Endothelial cell of umbilical vein (primary cell): ENCODE measurements at regions not wholly inside any gene's neighbourhood (a gene's known extent, or its start where the extent isn't known, plus 50 kb on each side); places are given as distances from the start of the nearest gene placed in this dataset.
"Not testable (repeated sequence)": the region's sequence is repeated elsewhere in the genome, so short reads cannot be mapped to it uniquely, and the experiment has no call there.

Experiments
- EZH2 ChIP-seq: IDR thresholded peaks from 2 replicates; pipeline ENCODE4 v1.6.1; 2012; ENCODE audit warnings: borderline replicate concordance, low read depth, mild to moderate bottlenecking, moderate library complexity, low read length, inconsistent platforms; ENCODE audit not compliant: severe bottlenecking
- FOS ChIP-seq: IDR thresholded peaks from 2 replicates; pipeline ENCODE4 v1.6.1; 2011; ENCODE audit warnings: mild to moderate bottlenecking, low read length, moderate library complexity, borderline replicate concordance; ENCODE audit not compliant: insufficient read depth
- GATA2 ChIP-seq: IDR thresholded peaks from 2 replicates; pipeline ENCODE4 v1.7.0; 2011; ENCODE audit warnings: low read depth, mild to moderate bottlenecking, moderate library complexity, mixed read lengths, low read length; ENCODE audit not compliant: insufficient read length, insufficient read depth
- JUN ChIP-seq: IDR thresholded peaks from 2 replicates; pipeline ENCODE4 v1.6.1; 2011; ENCODE audit warnings: borderline replicate concordance, low read depth; ENCODE audit not compliant: insufficient read length, insufficient read depth
- MYC ChIP-seq: IDR thresholded peaks from one replicate; pipeline ENCODE4 v1.6.1; 2011; ENCODE audit warnings: mild to moderate bottlenecking, low read depth, low read length
- POLR2A ChIP-seq: IDR thresholded peaks from 2 replicates; pipeline ENCODE4 v1.6.1; 2012; ENCODE audit warnings: low read depth, mild to moderate bottlenecking, control low read depth, low read length
- POLR2AphosphoS5 ChIP-seq: IDR thresholded peaks from 2 replicates; pipeline ENCODE4 v1.6.1; 2012; ENCODE audit warnings: low read depth, mild to moderate bottlenecking, control low read depth, low read length, moderate library complexity; ENCODE audit not compliant: insufficient read depth
- TF ChIP-seq, protein P1 (sequence below), 2 donors: IDR thresholded peaks; 1 replicate in 1 of 2; 2 replicates in 1 of 2; pipeline ENCODE4 v1.5.1; 2011; ENCODE audit warnings: low read length in 2 of 2, mild to moderate bottlenecking in 2 of 2, moderate library complexity in 2 of 2, control low read depth in 1 of 2, inconsistent platforms in 1 of 2, low read depth in 1 of 2; ENCODE audit not compliant: insufficient read depth in 1 of 2; ENCODE audit errors: extremely low read depth in 1 of 2
- TF ChIP-seq, protein P2 (sequence below): IDR thresholded peaks from 2 replicates; pipeline ENCODE4 v1.6.1; 2011; ENCODE audit not compliant: insufficient read depth, insufficient read length

GRCh38 chr12:131285905-131286295, 332.2 kb downstream of the ADGRD1 start:
- TF ChIP-seq JUN, MYC, POLR2A, POLR2AphosphoS5, EZH2, FOS, GATA2: not testable (repeated sequence)
- TF ChIP-seq, protein P1, sequence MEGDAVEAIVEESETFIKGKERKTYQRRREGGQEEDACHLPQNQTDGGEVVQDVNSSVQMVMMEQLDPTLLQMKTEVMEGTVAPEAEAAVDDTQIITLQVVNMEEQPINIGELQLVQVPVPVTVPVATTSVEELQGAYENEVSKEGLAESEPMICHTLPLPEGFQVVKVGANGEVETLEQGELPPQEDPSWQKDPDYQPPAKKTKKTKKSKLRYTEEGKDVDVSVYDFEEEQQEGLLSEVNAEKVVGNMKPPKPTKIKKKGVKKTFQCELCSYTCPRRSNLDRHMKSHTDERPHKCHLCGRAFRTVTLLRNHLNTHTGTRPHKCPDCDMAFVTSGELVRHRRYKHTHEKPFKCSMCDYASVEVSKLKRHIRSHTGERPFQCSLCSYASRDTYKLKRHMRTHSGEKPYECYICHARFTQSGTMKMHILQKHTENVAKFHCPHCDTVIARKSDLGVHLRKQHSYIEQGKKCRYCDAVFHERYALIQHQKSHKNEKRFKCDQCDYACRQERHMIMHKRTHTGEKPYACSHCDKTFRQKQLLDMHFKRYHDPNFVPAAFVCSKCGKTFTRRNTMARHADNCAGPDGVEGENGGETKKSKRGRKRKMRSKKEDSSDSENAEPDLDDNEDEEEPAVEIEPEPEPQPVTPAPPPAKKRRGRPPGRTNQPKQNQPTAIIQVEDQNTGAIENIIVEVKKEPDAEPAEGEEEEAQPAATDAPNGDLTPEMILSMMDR (IDR thresholded peaks at IDR 0.05; ENCODE audit: extremely low read depth in 1 of 2, insufficient read depth in 1 of 2, low read depth in 1 of 2, low read length in 2 of 2), result not testable (repeated sequence)
- TF ChIP-seq, protein P2, sequence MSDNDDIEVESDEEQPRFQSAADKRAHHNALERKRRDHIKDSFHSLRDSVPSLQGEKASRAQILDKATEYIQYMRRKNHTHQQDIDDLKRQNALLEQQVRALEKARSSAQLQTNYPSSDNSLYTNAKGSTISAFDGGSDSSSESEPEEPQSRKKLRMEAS, result not testable (repeated sequence)
